ENCODE measurements at regions not wholly inside any gene's neighbourhood (a gene's known extent, or its start where the extent isn't known, plus 50 kb on each side); places are given as distances from the start of the nearest gene placed in this dataset.

- no peak for TF ChIP-seq EZH2phosphoT487 (IDR thresholded peaks at IDR 0.05; ENCODE audit: borderline replicate concordance)
- no peak; the same call in 1 of the 2 replicates for TF ChIP-seq CTCF (conservative IDR thresholded peaks at IDR 0.05; ENCODE audit: low read length)
Measured at GRCh38 chr3:124347418-124347817, 355.5 kb upstream of the ROPN1 start.

Data from Loucy (cell line).